Transverse colon (tissue), 4 donors: ENCODE measurements at regions not wholly inside any gene's neighbourhood (a gene's known extent, or its start where the extent isn't known, plus 50 kb on each side); places are given as distances from the start of the nearest gene placed in this dataset.

ENCODE experiments used
- DNase-seq: peaks from one replicate; pipeline ENCODE4 v3.0.0-alpha.2; 2019
- H3K27ac ChIP-seq, 4 donors: fragments of 200-600 bp; sonication (generic); 2 replicates each; pipeline ENCODE4 v1.5.1; 2016 to 2018; ENCODE audit warnings: inconsistent platforms in 4 of 4
- H3K27me3 ChIP-seq: fragments of 200-600 bp; sonication (generic); 2 replicates; pipeline ENCODE4 v1.5.1; 2017; ENCODE audit warnings: inconsistent platforms
- H3K36me3 ChIP-seq, 4 donors: fragments of 200-600 bp; sonication (generic); 2 replicates each; pipeline ENCODE4 v1.5.1; 2017 to 2019; ENCODE audit warnings: inconsistent platforms in 4 of 4
- H3K4me1 ChIP-seq, 4 donors: fragments of 200-600 bp; sonication (generic); 2 replicates each; pipeline ENCODE4 v1.5.1; 2017 to 2020; ENCODE audit warnings: inconsistent platforms in 4 of 4
- H3K4me3 ChIP-seq, 4 donors: fragments of 200-600 bp; sonication (generic); 1 replicate in 1 of 4; 2 replicates in 3 of 4; pipeline versions ENCODE4 v1.5.1 to v1.6.1; 2017 to 2019; ENCODE audit warnings: inconsistent platforms in 4 of 4
- H3K9me3 ChIP-seq, 2 donors: fragments of 200-600 bp; sonication (generic); 2 replicates each; pipeline ENCODE4 v1.5.1; 2017 to 2019; ENCODE audit warnings: inconsistent platforms in 2 of 2
- CTCF ChIP-seq, 5 experiments: fragments of 200-600 bp in 3 of 5; fragments of 450-650 bp in 2 of 5; sonication (generic) in 3 of 5; IDR thresholded peaks; 1 replicate in 2 of 5; 2 replicates in 3 of 5; pipeline ENCODE4 v1.5.1; 2016 to 2017; ENCODE audit warnings: antibody characterized with exemption in 5 of 5, inconsistent platforms in 3 of 5, mild to moderate bottlenecking in 2 of 5, moderate library complexity in 1 of 5
- EP300 ChIP-seq: sonication (generic); formaldehyde crosslinking; IDR thresholded peaks from one replicate; pipeline ENCODE4 v1.6.1; 2017; ENCODE audit warnings: antibody characterized with exemption, low read depth
- POLR2A ChIP-seq: fragments of 450-650 bp; IDR thresholded peaks from one replicate; pipeline ENCODE4 v1.6.1; 2016; ENCODE audit warnings: antibody characterized with exemption, mild to moderate bottlenecking, moderate library complexity
- POLR2AphosphoS5 ChIP-seq, 3 donors: sonication (generic); formaldehyde crosslinking; IDR thresholded peaks; one replicate each; pipeline ENCODE4 v1.6.1; 2016; ENCODE audit warnings: antibody characterized with exemption in 3 of 3
- WGBS, 2 donors: methylation state at CpG; one replicate each; pipeline ENCODE4 v1.1.5; 2018; ENCODE audit warnings: low coverage in 1 of 2; 5-methylcytosine and 5-hydroxymethylcytosine counted together
- in situ Hi-C, 4 donors: fragments of 200-750 bp; cut with MboI; loops; one replicate each; pipeline versions ENCODE4 v1.15.0 to v1.15.1; 2017; ENCODE audit warnings: low sequenced_read_pairs in 3 of 4, low pct_ligation_motif_present in 1 of 4, low pct_unique_long_range_greater_than_20kb in 1 of 4
- intact Hi-C: fragments of 100-400 bp; cut with DNase I; formaldehyde crosslinking; loops from one replicate; pipeline ENCODE4 v1.15.1; 2023; ENCODE audit warnings: low total_unique reads

GRCh38 chr1:91575909-91576519 lies 75.4 kb downstream of the CDC7 start:
- in situ Hi-C loops: no loop called here
- TF ChIP-seq CTCF (IDR thresholded peaks at IDR 0.05): no peak
- TF ChIP-seq EP300: no peak
- Histone ChIP-seq H3K27me3 (no peaks in the 10 kb centered on the region), H3K27ac (no peak overlapping the region), H3K9me3 (no peaks in the 10 kb centered on the region), H3K4me3 (no peak overlapping the region), H3K36me3 (no peaks in the 10 kb centered on the region), H3K4me1 (peaks cover 0 to 36% (median 15%) of the 10 kb centered on the region in 4 donors)
- no peak for DNase-seq
- intact Hi-C loops: no loop called here
- WGBS, 2 donors: 55 to 58% methylated on average over 4 of the region's 4 CpGs

GRCh38 chr1:91578320-91579109 lies 77.9 kb downstream of the CDC7 start:
- DNase-seq: no peak
- Histone ChIP-seq H3K27me3 (no peaks in the 10 kb centered on the region), H3K9me3 (no peaks in the 10 kb centered on the region), H3K4me1 (peaks cover 0 to 44% (median 17%) of the 10 kb centered on the region in 4 donors), H3K27ac (peak overlapping the region in 1 of 4 donors; percentile 38), H3K36me3 (no peaks in the 10 kb centered on the region), H3K4me3 (no peak overlapping the region)
- intact Hi-C loops: no loop called here
- 60 to 65% methylated on average over 1 to 5 of the region's 5 CpGs for WGBS, 2 donors
- no peak for TF ChIP-seq CTCF (IDR thresholded peaks at IDR 0.05)
- no peak for TF ChIP-seq POLR2AphosphoS5 (IDR thresholded peaks at IDR 0.05)
- no peak for TF ChIP-seq EP300
- TF ChIP-seq POLR2A: no peak
- in situ Hi-C loops: no loop called here

GRCh38 chr1:91579658-91580228 lies 79.1 kb downstream of the CDC7 start:
- TF ChIP-seq EP300 (no peak), CTCF (IDR thresholded peaks at IDR 0.05) (peak in 1 of 5 experiments; percentile 9), POLR2A (no peak), POLR2AphosphoS5 (IDR thresholded peaks at IDR 0.05) (no peak)
- H3K27me3 ChIP-seq: no peaks in the 10 kb centered on the region
- peak overlapping the region in 1 of 4 donors; percentile 16 for H3K4me3 ChIP-seq
- peaks cover 0 to 44% (median 17%) of the 10 kb centered on the region in 4 donors for H3K4me1 ChIP-seq
- no peaks in the 10 kb centered on the region for H3K36me3 ChIP-seq
- intact Hi-C loops: no loop called here
- no peak for DNase-seq
- in situ Hi-C loops: no loop called here
- H3K9me3 ChIP-seq: no peaks in the 10 kb centered on the region
- WGBS, 2 donors: 23 to 31% methylated on average over 2 to 5 of the region's 5 CpGs
- H3K27ac ChIP-seq: peak overlapping the region; percentile 38 to 69 (median 63)

GRCh38 chr1:91582431-91582921 lies 81.8 kb downstream of the CDC7 start:
- Histone ChIP-seq H3K27ac (peak overlapping the region; percentile 44 to 49 (median 48)), H3K36me3 (no peaks in the 10 kb centered on the region), H3K27me3 (no peaks in the 10 kb centered on the region), H3K9me3 (no peaks in the 10 kb centered on the region), H3K4me3 (no peak overlapping the region), H3K4me1 (peaks cover 0 to 33% (median 18%) of the 10 kb centered on the region in 4 donors)
- 40 to 50% methylated on average over 2 to 4 of the region's 4 CpGs for WGBS, 2 donors
- no peak for DNase-seq
- intact Hi-C loops (no loop called here), in situ Hi-C loops (no loop called here)
- peak in 2 of 3 donors; percentile 7 to 27 for TF ChIP-seq POLR2AphosphoS5 (IDR thresholded peaks at IDR 0.05)
- TF ChIP-seq EP300: no peak
